HCT116 (cell line): ENCODE measurements at regions not wholly inside any gene's neighbourhood (a gene's known extent, or its start where the extent isn't known, plus 50 kb on each side); places are given as distances from the start of the nearest gene placed in this dataset.

Experiments
- ATF3 ChIP-seq: IDR thresholded peaks from 2 replicates; pipeline ENCODE4 v1.6.1; 2012
- CTCF ChIP-seq, 3 experiments: fragments of 200-600 bp in 1 of 3; sonication (generic) in 1 of 3; IDR thresholded peaks in 2 of 3; conservative IDR thresholded peaks in 1 of 3; 2 replicates each; pipeline ENCODE4 v1.5.1; 2012 to 2017; ENCODE audit warnings: low read depth in 2 of 3, low read length in 2 of 3, antibody characterized with exemption in 1 of 3, borderline replicate concordance in 1 of 3, control low read depth in 1 of 3, mild to moderate bottlenecking in 1 of 3, mixed read lengths in 1 of 3, mixed run types in 1 of 3, moderate library complexity in 1 of 3; ENCODE audit not compliant: insufficient read depth in 1 of 3
- EZH2 ChIP-seq: fragments of 200-600 bp; sonication (generic); IDR thresholded peaks from 2 replicates; pipeline ENCODE4 v1.6.1; 2017; ENCODE audit warnings: antibody characterized with exemption, mixed run types
- EZH2phosphoT487 ChIP-seq: fragments of 200-600 bp; IDR thresholded peaks from 2 replicates; pipeline ENCODE4 v1.6.1; 2018; ENCODE audit warnings: antibody characterized with exemption, borderline replicate concordance
- FOSL1 ChIP-seq: IDR thresholded peaks from 2 replicates; pipeline ENCODE4 v1.6.1; 2012; ENCODE audit warnings: low read depth
- MAX ChIP-seq: IDR thresholded peaks from 2 replicates; pipeline ENCODE4 v1.6.1; 2012
- POLR2A ChIP-seq: IDR thresholded peaks from 2 replicates; pipeline ENCODE4 v1.7.0; 2011; ENCODE audit warnings: borderline replicate concordance; ENCODE audit not compliant: insufficient read depth, insufficient read length; ENCODE audit errors: extremely low read depth
- REST ChIP-seq: IDR thresholded peaks from 2 replicates; pipeline ENCODE4 v1.6.1; 2012; ENCODE audit warnings: low read depth
- SIN3A ChIP-seq: IDR thresholded peaks from 2 replicates; pipeline ENCODE4 v1.6.1; 2012; ENCODE audit warnings: low read depth
- ZBTB33 ChIP-seq: IDR thresholded peaks from 2 replicates; pipeline ENCODE4 v1.6.1; 2011; ENCODE audit warnings: mild to moderate bottlenecking, low read length, moderate library complexity; ENCODE audit not compliant: insufficient replicate concordance; ENCODE audit errors: extremely low read depth

GRCh38 chr18:4658804-4659203 lies 203.7 kb upstream of the DLGAP1 start:
- TF ChIP-seq CTCF (IDR thresholded peaks at IDR 0.05 in 2 of 3, conservative IDR thresholded peaks at IDR 0.05 in 1 of 3; ENCODE audit: borderline replicate concordance in 1 of 3, insufficient read depth in 1 of 3, low read depth in 2 of 3, low read length in 2 of 3) (no peak), POLR2A (no peak), EZH2phosphoT487 (no peak), ZBTB33 (no peak), REST (no peak), ATF3 (no peak), MAX (no peak), FOSL1 (no peak), EZH2 (no peak), SIN3A (no peak)
